ENCODE measurements at regions not wholly inside any gene's neighbourhood (a gene's known extent, or its start where the extent isn't known, plus 50 kb on each side); places are given as distances from the start of the nearest gene placed in this dataset.
"Not testable (repeated sequence)": the region's sequence is repeated elsewhere in the genome, so short reads cannot be mapped to it uniquely, and the experiment has no call there.

DNA sequence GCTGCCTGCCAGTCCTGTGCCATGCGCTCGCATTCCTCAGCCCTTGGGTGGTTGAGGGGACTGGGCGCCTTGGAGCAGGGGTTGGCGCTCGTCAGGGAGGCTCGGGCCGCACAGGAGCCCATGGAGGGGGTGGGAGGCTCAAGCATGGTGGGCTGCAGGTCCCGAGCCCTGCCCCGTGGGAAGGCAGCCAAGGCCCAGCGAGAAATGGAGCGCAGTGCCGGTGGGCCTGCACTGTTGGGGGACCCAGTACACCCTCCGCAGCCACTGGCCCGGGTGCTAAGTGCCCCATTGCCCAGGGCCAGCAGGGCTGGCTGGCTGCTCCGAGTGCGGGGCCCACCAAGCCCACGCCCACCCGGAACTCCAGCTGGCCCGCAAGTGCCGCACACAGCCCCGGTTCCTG lies 390.8 kb upstream of the ANKRD30A start:
- TF ChIP-seq POLR2A (IDR thresholded peaks at IDR 0.05; ENCODE audit: borderline replicate concordance, extremely low read depth, insufficient read depth, insufficient read length); ELF1 (IDR thresholded peaks at IDR 0.05; ENCODE audit: borderline replicate concordance, low read depth); SP1 (IDR thresholded peaks at IDR 0.05; ENCODE audit: low read depth); EZH2 (IDR thresholded peaks at IDR 0.05): not testable (repeated sequence)
- TF ChIP-seq, protein P1, sequence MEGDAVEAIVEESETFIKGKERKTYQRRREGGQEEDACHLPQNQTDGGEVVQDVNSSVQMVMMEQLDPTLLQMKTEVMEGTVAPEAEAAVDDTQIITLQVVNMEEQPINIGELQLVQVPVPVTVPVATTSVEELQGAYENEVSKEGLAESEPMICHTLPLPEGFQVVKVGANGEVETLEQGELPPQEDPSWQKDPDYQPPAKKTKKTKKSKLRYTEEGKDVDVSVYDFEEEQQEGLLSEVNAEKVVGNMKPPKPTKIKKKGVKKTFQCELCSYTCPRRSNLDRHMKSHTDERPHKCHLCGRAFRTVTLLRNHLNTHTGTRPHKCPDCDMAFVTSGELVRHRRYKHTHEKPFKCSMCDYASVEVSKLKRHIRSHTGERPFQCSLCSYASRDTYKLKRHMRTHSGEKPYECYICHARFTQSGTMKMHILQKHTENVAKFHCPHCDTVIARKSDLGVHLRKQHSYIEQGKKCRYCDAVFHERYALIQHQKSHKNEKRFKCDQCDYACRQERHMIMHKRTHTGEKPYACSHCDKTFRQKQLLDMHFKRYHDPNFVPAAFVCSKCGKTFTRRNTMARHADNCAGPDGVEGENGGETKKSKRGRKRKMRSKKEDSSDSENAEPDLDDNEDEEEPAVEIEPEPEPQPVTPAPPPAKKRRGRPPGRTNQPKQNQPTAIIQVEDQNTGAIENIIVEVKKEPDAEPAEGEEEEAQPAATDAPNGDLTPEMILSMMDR (IDR thresholded peaks at IDR 0.05 in 2 of 3, conservative IDR thresholded peaks at IDR 0.05 in 1 of 3; ENCODE audit: borderline replicate concordance in 1 of 3, insufficient read depth in 1 of 3, low read depth in 2 of 3, low read length in 2 of 3): not testable (repeated sequence)
